ENCODE measurements at regions not wholly inside any gene's neighbourhood (a gene's known extent, or its start where the extent isn't known, plus 50 kb on each side); places are given as distances from the start of the nearest gene placed in this dataset.

- TF ChIP-seq EZH2 (IDR thresholded peaks at IDR 0.05; ENCODE audit: low read depth) (no peak), CTCF (conservative IDR thresholded peaks at IDR 0.05) (no peak)
These were observed 75.9 kb downstream of the FOXA2 start for GRCh38 chr20:22508426-22508825.
